GM12891 (cell line): ENCODE measurements at regions not wholly inside any gene's neighbourhood (a gene's known extent, or its start where the extent isn't known, plus 50 kb on each side); places are given as distances from the start of the nearest gene placed in this dataset.

Experiments used
- PAX5 ChIP-seq: IDR thresholded peaks from 2 replicates; pipeline ENCODE4 v1.6.1; 2011; ENCODE audit warnings: low read length, moderate library complexity, mild to moderate bottlenecking; ENCODE audit not compliant: insufficient read depth, severe bottlenecking
- POLR2A ChIP-seq: IDR thresholded peaks from 2 replicates; pipeline ENCODE4 v1.6.1; 2011; ENCODE audit warnings: low read depth, low read length, control low read depth
- POLR2AphosphoS5 ChIP-seq: IDR thresholded peaks from 2 replicates; pipeline ENCODE4 v1.6.1; 2011; ENCODE audit warnings: low read depth, low read length, control low read depth
- POU2F2 ChIP-seq: IDR thresholded peaks from 2 replicates; pipeline ENCODE4 v1.6.1; 2011; ENCODE audit warnings: low read depth, mild to moderate bottlenecking, control low read depth, low read length, moderate library complexity
- TAF1 ChIP-seq: IDR thresholded peaks from 2 replicates; pipeline ENCODE4 v1.6.1; 2011; ENCODE audit warnings: low read depth, low read length, control low read depth

DNA sequence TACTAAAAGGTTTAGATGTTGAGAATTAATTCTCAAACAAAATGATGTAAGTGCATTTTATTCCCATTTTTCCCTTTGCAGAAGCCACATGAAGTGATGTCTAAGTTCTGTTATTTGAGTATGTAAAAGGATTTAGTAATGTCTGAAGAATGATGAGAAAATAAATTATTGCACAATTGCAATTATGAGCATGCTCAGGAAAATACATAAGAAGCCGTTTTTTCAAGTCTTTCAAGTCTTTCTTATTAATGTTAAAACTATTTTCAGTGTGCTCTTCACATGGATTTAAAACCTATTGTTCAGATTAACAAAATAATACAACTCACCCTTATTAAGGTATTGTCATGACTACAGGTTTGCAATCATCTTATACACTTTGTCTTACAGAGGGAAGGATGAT lies 331.4 kb upstream of the NETO1 start:
- TF ChIP-seq POLR2AphosphoS5, result no peak
- no peak for TF ChIP-seq POLR2A
- TF ChIP-seq PAX5, result no peak
- no peak for TF ChIP-seq POU2F2
- no peak for TF ChIP-seq TAF1
